Suppressor macrophage (primary cell): ENCODE measurements at regions not wholly inside any gene's neighbourhood (a gene's known extent, or its start where the extent isn't known, plus 50 kb on each side); places are given as distances from the start of the nearest gene placed in this dataset.

ENCODE experiments used
- DNase-seq, 4 experiments: peaks; one replicate each; pipeline ENCODE4 v3.0.0-alpha.2; 2020 to 2022

- DNase-seq, result no peak
Measured at GRCh38 chr2:41068740-41069139, 616.9 kb upstream of the SLC8A1 start.

GRCh38 chr2:41078341-41078740, 626.5 kb upstream of the SLC8A1 start:
- no peak for DNase-seq

- DNase-seq, result no peak
Measured at GRCh38 chr2:41079011-41079410, 627.1 kb upstream of the SLC8A1 start.

DNA sequence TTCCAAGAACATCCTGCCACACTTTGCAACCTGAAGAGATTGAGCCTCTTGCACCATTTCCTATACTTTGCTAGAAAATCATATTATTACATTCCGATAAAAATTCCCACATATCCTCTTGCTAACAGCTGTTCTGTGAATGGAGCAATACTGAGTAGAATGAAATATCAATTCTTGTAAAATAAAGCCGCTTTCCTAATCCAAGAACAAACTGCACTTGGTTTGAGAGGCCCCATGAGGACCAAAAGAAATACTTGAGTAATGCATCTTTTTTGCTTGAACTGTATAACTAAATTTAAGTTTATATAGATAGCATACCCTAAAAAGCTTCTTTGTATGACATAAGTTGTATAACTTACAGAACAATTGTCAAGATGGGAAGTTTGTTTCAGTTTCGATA, 632.4 kb upstream of the SLC8A1 start:
- no peak for DNase-seq

DNA sequence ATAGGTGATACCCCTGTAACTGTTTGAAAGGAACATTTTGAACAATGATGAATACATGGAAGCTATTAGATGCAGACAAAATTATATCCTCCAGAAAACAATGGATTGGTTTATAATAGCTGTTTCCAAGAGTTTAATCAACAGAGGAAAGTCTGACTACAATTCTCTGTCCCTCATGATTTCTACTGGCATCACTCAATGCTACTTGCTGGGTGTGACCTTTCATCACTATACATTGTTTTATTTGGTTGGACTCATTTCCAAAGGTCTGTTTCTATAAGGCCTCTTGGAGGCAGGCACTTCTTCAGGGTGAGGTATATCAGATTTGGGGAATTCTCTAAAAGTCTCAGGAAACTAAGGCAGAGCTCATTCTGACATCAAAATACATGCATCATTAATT, 636.1 kb upstream of the SLC8A1 start:
- DNase-seq, result no peak

GRCh38 chr2:41101281-41101680, 649.4 kb upstream of the SLC8A1 start:
- DNase-seq, result no peak

GRCh38 chr2:41109744-41110143, 657.9 kb upstream of the SLC8A1 start:
- DNase-seq, result no peak

DNA sequence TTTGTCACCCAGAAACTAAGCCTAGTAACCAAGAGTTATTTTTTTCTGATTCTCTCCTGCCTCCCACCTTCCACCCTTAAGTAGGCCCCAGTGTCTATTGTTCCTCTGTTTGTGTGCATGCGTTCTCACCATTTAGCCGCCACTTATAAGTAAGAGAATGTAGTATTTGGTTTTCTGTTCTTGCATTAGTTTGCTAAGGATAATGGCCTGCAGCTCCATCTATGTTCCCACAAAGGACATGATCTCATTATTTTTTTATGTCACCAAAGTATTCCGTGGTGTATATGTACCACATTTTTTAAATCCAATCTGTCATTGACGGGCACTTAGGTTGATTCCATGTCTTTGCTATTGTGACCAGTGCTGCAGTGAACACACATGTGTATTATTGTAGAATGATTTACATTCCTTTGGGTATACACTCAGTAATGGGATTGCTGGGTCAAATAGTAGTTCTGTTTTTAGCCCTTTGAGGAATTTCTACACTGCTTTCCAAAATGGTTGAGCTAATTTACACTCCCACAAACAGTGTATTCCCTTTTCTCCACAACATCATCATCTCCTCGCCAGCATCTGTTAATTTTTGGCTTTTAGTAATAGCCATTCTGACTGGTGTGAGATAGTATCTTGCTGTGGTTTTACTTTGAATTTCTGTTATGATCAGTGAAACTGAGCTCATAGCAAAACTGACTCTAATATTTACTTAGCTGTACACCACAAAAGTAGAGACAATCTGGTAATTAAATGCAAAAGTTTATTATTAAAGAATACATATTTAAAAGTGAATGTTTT, 660.1 kb upstream of the SLC8A1 start:
- DNase-seq, result no peak

GRCh38 chr2:41116106-41116797, 664.4 kb upstream of the SLC8A1 start:
- no peak for DNase-seq

GRCh38 chr2:41119489-41119888, 667.6 kb upstream of the SLC8A1 start:
- DNase-seq, result no peak

DNA sequence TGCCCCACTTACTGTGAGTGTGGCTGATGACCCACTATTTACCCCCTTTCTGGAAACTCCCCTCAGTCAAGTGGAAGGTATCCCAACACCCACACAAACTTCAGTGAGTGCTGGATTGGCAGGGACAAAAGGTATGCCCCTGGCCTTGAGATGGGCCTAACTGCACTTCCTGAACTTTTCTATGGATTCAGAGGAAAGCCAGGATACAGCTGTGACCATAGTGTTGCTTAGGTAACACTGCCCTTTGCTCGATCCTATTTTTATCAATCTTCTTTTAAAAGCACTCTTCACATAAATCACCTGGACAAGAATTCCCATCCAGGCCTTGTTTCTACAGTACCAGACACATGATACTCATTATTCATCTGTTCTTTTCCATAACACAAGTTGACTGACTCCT, 671.5 kb upstream of the SLC8A1 start:
- no peak for DNase-seq

GRCh38 chr2:41127351-41127750, 675.5 kb upstream of the SLC8A1 start:
- DNase-seq, result no peak

DNA sequence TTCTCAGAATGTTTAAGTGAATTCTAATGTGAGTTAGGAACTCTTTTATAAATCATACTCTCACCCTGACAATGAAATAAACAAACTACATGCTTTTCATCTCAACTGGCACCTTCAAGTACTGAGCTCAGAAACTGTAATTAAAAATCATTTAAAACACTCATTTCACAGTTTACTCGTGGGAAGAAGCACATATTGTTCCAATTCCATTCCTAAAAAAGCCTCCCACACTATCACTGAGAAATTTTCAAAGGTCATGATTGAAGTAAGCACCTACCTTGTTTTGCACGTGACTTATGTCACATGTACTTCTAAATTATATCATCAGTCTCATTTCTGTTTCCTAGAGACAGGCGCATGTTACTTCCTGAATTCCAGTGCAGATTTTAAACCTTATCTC, 678.1 kb upstream of the SLC8A1 start:
- DNase-seq, result peak in 2 of 4 experiments; percentile 12 to 28

DNA sequence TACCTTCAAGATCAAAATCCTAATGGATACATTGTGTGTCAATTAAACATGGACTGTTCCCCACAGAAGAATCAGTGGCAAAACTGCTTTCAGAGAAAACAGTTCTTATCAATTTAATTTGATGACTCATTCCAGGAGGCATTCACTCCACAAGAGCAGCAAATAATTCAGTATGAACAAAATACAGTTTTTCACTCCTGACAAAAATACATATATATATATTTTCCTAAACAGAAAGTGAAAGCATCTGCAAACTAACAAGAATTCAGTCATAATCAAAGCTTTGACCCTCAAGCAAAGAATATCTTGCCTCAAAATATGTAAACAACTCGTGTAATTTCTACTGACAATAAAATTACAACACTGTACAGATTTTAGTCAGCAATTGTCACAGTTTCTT, 685.1 kb upstream of the SLC8A1 start:
- DNase-seq, result no peak

GRCh38 chr2:41141146-41141791, 689.4 kb upstream of the SLC8A1 start:
- no peak for DNase-seq

DNA sequence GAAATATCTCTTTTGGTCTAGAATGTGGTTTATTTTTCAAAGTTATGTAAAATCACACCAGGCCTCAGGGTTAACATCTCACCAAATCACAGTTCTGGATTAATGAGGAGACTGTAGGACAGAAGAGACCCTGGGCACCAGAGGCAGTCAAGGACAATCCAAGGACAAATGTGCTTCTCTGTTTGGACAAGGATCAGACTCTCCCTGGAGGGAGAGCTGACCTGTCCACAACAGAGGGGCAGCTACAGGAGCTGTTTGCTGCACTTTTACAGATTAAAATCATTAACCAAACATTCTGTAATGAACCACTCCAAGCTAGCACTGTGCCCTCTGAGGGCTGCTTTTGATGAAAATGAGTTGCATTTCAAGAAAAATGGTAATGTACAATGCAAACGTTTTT, 690.6 kb upstream of the SLC8A1 start:
- DNase-seq, result no peak

GRCh38 chr2:41145066-41145465, 693.2 kb upstream of the SLC8A1 start:
- DNase-seq, result no peak

DNA sequence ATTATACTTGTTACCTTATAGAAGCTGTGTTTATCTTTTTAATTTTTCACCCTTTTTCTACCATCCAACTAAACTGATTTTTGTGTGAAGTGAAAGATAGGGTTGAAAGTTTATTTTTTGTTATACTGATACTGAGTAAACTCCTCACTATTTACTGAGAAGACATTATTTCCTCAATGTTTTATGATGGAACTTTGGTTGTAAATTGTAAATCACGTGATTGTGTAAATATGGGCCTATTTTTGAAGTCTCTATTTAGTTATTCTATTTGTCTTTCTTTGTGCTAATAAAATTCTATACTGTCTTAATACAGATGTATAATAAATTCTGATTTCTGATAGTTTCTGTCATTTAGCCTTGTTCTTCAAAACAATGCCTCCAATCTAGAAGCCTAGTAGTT, 697.2 kb upstream of the SLC8A1 start:
- DNase-seq, result no peak

- DNase-seq, result no peak
Measured at GRCh38 chr2:41151746-41152145, 699.9 kb upstream of the SLC8A1 start.

- no peak for DNase-seq
Measured at GRCh38 chr2:41152318-41152717, 700.4 kb upstream of the SLC8A1 start.

DNA sequence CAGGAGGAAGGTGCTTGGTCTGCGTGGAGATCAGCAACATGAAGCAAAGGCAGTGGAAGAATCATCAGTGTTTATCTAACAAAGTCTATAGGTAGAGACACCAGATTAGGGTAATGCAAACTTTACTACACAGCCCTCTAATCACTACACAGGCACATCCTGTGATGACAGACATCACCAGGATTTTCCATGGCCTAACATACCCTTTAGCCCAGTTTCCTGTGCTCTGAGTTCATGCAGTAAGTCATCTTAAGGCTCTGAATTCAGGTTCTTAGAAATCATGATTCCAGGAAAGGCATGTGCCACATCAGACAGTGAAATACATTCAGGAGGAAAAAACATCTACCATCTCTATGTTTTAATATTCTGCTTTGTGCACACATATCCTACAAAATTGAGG, 708.5 kb upstream of the SLC8A1 start:
- DNase-seq, result no peak

DNA sequence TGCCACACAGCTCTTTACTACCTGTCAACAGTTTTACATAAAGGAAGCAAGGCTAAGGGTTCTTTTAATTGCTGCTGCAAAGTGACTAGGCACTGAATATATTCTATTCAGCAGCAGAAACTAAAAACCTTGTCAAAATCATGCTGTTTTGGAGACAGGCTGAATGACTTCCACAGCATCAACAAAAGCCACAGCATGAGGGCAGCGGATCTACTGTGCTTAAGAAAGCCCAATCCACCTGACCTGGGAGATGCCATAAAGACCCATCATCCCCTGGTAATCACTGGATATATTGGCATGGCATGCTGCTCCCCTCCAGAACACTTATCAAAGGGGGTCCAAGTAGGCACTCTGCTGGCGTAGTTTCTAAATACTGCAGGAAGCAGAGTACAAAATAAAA, 715.1 kb upstream of the SLC8A1 start:
- DNase-seq, result no peak

- DNase-seq, result no peak
Measured at GRCh38 chr2:41169744-41170143, 717.9 kb upstream of the SLC8A1 start.

- DNase-seq, result no peak
Measured at GRCh38 chr2:41170589-41170988, 718.7 kb upstream of the SLC8A1 start.
